ENCODE measurements at regions not wholly inside any gene's neighbourhood (a gene's known extent, or its start where the extent isn't known, plus 50 kb on each side); places are given as distances from the start of the nearest gene placed in this dataset.

GRCh38 chr6:6968731-6969552, 138.8 kb upstream of the RREB1 start:
- Histone ChIP-seq H3K27ac (peak overlapping the region in 3 of 4 donors; percentile 40 to 91 (median 86)), H3K27me3 (no peaks in the 10 kb centered on the region)
- DNase-seq: peak in 2 of 3 donors; percentile 55 to 59

GRCh38 chr6:6969761-6970223, 138.0 kb upstream of the RREB1 start:
- no peaks in the 10 kb centered on the region for H3K27me3 ChIP-seq
- peaks cover 0 to 9% (median 0%) of the 10 kb centered on the region in 4 donors for H3K4me1 ChIP-seq
- H3K27ac ChIP-seq: peak overlapping the region in 3 of 4 donors; percentile 40 to 91 (median 86)
- TF ChIP-seq POLR2A (IDR thresholded peaks at IDR 0.05): peak; percentile 48 to 82
- TF ChIP-seq CTCF (IDR thresholded peaks at IDR 0.05): peak in 1 of 6 experiments; percentile 20
- no peaks in the 10 kb centered on the region for H3K36me3 ChIP-seq
- peak in 2 of 3 donors; percentile 90 to 92 for DNase-seq
- no peaks in the 10 kb centered on the region for H3K9me3 ChIP-seq
- H3K4me3 ChIP-seq: peak overlapping the region in 1 of 4 donors; percentile 14

More at GRCh38 chr6:6968731-6969552, 138.8 kb upstream of the RREB1 start:
- peak overlapping the region in 1 of 4 donors; percentile 14 for H3K4me3 ChIP-seq
- H3K4me1 ChIP-seq: peaks cover 0 to 9% (median 0%) of the 10 kb centered on the region in 4 donors
- H3K36me3 ChIP-seq: no peaks in the 10 kb centered on the region
- H3K9me3 ChIP-seq: no peaks in the 10 kb centered on the region
- no peak for TF ChIP-seq POLR2A (IDR thresholded peaks at IDR 0.05)
- TF ChIP-seq CTCF (IDR thresholded peaks at IDR 0.05): no peak

- Histone ChIP-seq H3K36me3 (no peaks in the 10 kb centered on the region), H3K27ac (peak overlapping the region in 1 of 4 donors; percentile 91)
These were observed 136.9 kb upstream of the RREB1 start for GRCh38 chr6:6970851-6971250.

GRCh38 chr6:6971369-6971768, 136.4 kb upstream of the RREB1 start:
- Histone ChIP-seq H3K9me3 (no peaks in the 10 kb centered on the region), H3K27ac (peak overlapping the region in 1 of 4 donors; percentile 16), H3K27me3 (no peaks in the 10 kb centered on the region), H3K4me1 (peaks cover 0 to 9% (median 0%) of the 10 kb centered on the region in 4 donors), H3K4me3 (no peak overlapping the region), H3K36me3 (no peaks in the 10 kb centered on the region)
- no peak for DNase-seq
- TF ChIP-seq POLR2A (IDR thresholded peaks at IDR 0.05): no peak
- no peak for TF ChIP-seq CTCF (IDR thresholded peaks at IDR 0.05)

More at GRCh38 chr6:6970851-6971250, 136.9 kb upstream of the RREB1 start:
- no peak for TF ChIP-seq CTCF (IDR thresholded peaks at IDR 0.05)
- no peak for TF ChIP-seq POLR2A (IDR thresholded peaks at IDR 0.05)
- Histone ChIP-seq H3K27me3 (no peaks in the 10 kb centered on the region), H3K9me3 (no peaks in the 10 kb centered on the region), H3K4me3 (no peak overlapping the region), H3K4me1 (peaks cover 0 to 9% (median 0%) of the 10 kb centered on the region in 4 donors)
- no peak for DNase-seq

- H3K4me3 ChIP-seq: no peak overlapping the region
- H3K27me3 ChIP-seq: no peaks in the 10 kb centered on the region
- DNase-seq: no peak
- no peak for TF ChIP-seq CTCF (IDR thresholded peaks at IDR 0.05)
- no peak for TF ChIP-seq POLR2A (IDR thresholded peaks at IDR 0.05)
- H3K9me3 ChIP-seq: no peaks in the 10 kb centered on the region
- no peaks in the 10 kb centered on the region for H3K36me3 ChIP-seq
- peaks cover 0 to 9% (median 0%) of the 10 kb centered on the region in 4 donors for H3K4me1 ChIP-seq
- no peak overlapping the region for H3K27ac ChIP-seq
These were observed 135.3 kb upstream of the RREB1 start for GRCh38 chr6:6972456-6972855.
